ENCODE measurements at regions not wholly inside any gene's neighbourhood (a gene's known extent, or its start where the extent isn't known, plus 50 kb on each side); places are given as distances from the start of the nearest gene placed in this dataset.

DNA sequence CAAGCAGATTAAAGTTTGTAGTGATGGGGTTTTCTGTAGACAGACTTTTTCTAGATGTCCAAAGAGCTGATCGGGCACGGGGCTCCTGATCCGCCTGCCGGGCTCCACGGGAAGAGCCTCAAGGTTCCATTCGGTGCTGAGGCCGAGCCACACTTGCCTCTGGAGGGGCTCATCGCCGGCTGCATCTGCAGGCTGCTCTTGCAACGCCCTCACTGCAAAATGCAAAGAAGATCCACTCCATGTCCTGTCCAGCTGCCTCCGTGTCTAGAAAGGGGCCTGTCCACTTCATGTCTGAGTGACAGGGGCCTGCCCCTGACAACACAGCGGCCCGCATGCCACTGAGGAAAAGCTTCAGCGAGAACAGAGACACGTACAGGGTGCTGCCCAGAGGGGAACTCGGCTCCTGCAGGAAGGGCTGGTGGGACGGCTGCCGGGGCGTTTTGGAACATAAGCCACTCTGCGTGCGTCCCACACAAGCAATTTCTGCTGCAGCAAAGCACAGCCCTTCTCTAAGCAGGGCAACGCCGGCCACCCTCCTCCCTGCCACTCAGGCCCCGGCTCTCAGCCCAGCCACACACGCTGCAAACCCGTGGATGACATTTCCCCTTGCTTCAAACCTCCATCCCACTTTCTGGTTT, 53.6 kb upstream of the CTDP1 start:
- DNase-seq (no peak), ATAC-seq (no peak)
- ChIA-PET CTCF (interaction anchor here (1.2 kb wide), 1 partner anchor 51 kb away, joined by 4 read pairs; no protein-coding TSS in a partner anchor), POLR2A (no interaction called here)
- Mint-ChIP-seq H3K36me3 (ENCODE audit: low read depth) (no peaks in the 10 kb centered on the region), H3K4me3 (no peak overlapping the region), H3K9me3 (ENCODE audit: low read depth) (no peaks in the 10 kb centered on the region), H3K27ac (no peak overlapping the region), H3K27me3 (peaks cover 7% of the 10 kb centered on the region), H3K4me1 (peaks cover 10% of the 10 kb centered on the region)
- intact Hi-C loops (cut with DNase I, micrococcal nuclease): no loop called here

DNA sequence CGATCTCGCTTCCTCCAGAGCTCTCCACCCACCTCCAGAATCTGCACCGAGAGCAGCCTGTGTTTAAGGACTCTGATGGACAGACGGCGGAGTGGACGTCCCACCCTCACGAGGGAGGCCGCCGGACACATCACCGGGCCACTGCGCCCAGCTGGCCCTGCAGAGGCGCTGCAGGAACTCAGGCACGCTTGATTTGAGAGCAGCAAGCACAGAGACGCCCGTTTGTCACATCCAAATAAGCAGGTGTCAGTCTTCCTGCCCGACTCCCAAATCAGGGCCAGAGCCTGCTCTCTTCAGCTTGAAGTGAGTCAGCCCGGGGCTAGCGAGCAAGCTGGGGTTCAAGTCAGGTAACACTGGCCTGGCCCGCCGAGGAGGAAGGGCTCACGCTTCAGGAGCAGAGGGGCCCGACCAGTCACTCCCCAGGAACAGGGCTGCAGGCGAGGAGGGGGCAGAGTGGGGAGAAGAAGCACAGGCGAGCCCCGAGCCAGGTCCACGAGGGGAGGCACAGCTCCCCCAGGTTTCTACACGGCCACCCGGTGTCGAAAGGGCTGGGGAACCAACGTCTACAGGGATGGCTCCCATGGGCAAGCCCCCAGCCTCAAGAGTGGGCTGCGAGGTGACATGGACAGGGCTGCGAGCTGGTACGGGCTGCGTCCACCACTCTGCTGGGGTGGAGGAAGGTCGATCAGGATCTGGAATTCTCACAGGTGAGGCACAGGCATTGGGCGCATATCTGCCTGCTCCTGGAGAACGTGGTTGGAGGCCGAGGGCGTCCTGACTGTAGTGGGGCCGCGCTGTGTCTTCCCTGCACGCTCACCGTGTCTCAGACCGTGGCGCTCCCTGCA, 52.5 kb upstream of the CTDP1 start:
- Mint-ChIP-seq H3K4me3 (no peak overlapping the region), H3K27ac (no peak overlapping the region), H3K9me3 (ENCODE audit: low read depth) (no peaks in the 10 kb centered on the region), H3K36me3 (ENCODE audit: low read depth) (no peaks in the 10 kb centered on the region), H3K4me1 (peaks cover 11% of the 10 kb centered on the region), H3K27me3 (peaks cover 7% of the 10 kb centered on the region)
- ATAC-seq: no peak
- POLR2A ChIA-PET: no interaction called here
- CTCF ChIA-PET: interaction anchor here (1.0 kb wide), 1 partner anchor 16 kb away, joined by 4 read pairs; no protein-coding TSS in a partner anchor
- intact Hi-C loops (cut with DNase I, micrococcal nuclease): no loop called here
- no peak for DNase-seq

DNA sequence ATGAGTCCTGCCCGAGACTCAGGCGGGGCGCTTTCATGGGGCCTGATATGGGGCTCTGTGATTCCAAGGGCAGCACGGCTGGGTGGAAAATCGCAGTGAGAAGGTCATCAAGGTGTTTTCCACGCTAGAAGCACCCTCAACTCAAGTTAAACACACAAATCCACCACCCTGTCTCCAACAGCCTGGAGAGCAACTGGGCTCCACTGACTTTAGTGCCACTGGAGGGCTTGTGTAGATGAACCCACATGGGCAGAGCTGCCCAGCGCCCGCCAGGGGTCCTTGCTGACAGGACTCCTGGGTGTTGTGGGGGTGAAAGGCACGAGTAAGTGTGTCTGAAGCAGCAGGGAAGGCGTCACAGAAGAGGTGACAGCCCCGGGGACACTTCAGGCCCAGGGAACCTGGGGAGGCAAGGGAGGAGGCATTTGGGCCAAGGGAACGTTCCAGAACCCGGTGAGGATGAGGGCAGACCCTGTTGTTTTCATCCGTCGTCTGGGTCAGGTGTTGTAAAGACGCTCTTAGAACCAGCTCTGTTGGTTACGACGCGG, 51.8 kb upstream of the CTDP1 start:
- ChIA-PET CTCF (interaction anchor here (0.6 to 1.0 kb wide), 2 partner anchors 16 to 516 kb away, joined by 3 to 4 read pairs; no protein-coding TSS in a partner anchor), POLR2A (no interaction called here)
- intact Hi-C loops (cut with DNase I, micrococcal nuclease): no loop called here
- Mint-ChIP-seq H3K27me3 (peaks cover 7% of the 10 kb centered on the region), H3K4me1 (peaks cover 14% of the 10 kb centered on the region), H3K27ac (no peak overlapping the region), H3K36me3 (ENCODE audit: low read depth) (no peaks in the 10 kb centered on the region), H3K4me3 (no peak overlapping the region), H3K9me3 (ENCODE audit: low read depth) (no peaks in the 10 kb centered on the region)
- no peak for DNase-seq
- no peak for ATAC-seq

DNA sequence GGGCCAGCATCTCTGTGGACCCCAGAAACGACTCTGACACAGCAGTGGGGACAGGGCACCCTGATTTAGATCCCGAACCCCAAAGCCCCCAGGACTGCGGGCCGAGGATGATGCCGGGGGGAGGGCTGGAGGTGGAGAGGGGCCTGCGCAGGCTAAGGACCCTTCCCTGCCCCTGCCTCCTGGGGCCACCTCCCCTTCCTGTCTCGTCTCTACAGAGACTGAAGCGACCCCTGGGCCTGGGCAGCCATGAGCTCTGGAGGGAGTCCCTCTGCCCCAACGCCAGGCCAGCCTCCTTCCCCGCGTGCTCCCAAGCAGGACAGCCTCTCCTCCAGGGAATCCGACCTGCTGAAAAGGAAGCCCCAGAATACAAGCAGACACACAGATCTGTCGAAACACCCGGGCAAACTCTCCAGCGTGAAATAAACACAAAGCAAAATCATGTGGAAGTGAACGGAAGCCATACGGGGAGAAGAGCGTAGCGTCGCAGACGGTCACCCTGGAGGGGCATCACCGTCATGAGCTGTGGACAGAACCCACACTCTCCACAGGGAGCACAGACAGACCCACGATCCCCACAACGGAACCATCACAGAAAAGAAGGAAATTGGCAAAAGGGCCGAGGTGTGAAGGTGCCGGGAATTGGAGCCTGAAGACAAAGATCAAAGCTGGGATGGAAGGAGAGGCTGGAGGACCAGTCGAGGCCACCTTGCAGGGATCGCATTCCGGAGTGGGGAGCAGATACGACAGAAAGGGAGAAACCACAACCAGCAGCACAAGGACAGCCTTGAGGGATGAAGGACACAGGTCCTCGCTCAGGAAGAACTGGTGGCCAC, 51.0 kb upstream of the CTDP1 start:
- Mint-ChIP-seq H3K9me3 (ENCODE audit: low read depth) (peaks cover under 1% of the 10 kb centered on the region), H3K27ac (no peak overlapping the region), H3K4me3 (no peak overlapping the region), H3K27me3 (peaks cover 7% of the 10 kb centered on the region), H3K4me1 (peaks cover 14% of the 10 kb centered on the region), H3K36me3 (ENCODE audit: low read depth) (no peaks in the 10 kb centered on the region)
- no peak for DNase-seq
- intact Hi-C loops (cut with DNase I, micrococcal nuclease): no loop called here
- CTCF ChIA-PET: interaction anchor here (0.6 to 1.0 kb wide), 3 partner anchors 15 to 1190 kb away, joined by 3 to 4 read pairs (median 3); no protein-coding TSS in a partner anchor
- POLR2A ChIA-PET: no interaction called here
- ATAC-seq: no peak

- Mint-ChIP-seq H3K4me1 (peaks cover 14% of the 10 kb centered on the region), H3K4me3 (no peak overlapping the region), H3K36me3 (ENCODE audit: low read depth) (no peaks in the 10 kb centered on the region), H3K27ac (no peak overlapping the region), H3K27me3 (peaks cover 7% of the 10 kb centered on the region), H3K9me3 (ENCODE audit: low read depth) (peaks cover 4% of the 10 kb centered on the region)
- intact Hi-C loops (cut with DNase I, micrococcal nuclease): no loop called here
- ATAC-seq: no peak
- no peak for DNase-seq
- ChIA-PET POLR2A (no interaction called here), CTCF (interaction anchor here (0.6 kb wide), 1 partner anchor 1190 kb away, joined by 3 read pairs; no protein-coding TSS in a partner anchor)
Measured at GRCh38 chr18:79629249-79629558, 50.4 kb upstream of the CTDP1 start.

DNA sequence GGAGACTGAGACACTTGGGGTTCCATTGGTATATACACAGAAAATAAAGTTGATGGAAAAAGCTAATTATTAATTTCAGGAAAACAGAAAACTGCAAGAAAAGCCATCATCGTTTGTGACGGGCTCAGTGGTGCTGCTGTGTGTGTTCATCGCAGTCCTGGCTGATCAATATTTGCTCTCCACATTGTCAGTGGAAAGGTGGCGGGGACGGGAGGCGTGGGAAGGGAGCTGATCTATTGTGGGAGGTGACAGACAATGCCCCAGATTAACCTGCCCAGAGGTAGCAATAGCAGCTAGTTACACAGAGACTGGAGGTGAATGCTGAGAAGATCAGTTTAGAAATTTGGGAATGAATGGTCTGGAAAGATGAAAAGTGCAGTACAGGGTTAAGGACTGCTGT, 50.0 kb upstream of the CTDP1 start:
- H3K4me1 Mint-ChIP-seq: peaks cover 10% of the 10 kb centered on the region
- peaks cover 4% of the 10 kb centered on the region for H3K27me3 Mint-ChIP-seq
- H3K36me3 Mint-ChIP-seq (ENCODE audit: low read depth): no peaks in the 10 kb centered on the region
- DNase-seq (no peak), ATAC-seq (no peak)
- peaks cover 4% of the 10 kb centered on the region for H3K9me3 Mint-ChIP-seq (ENCODE audit: low read depth)
- POLR2A ChIA-PET: no interaction called here
- CTCF ChIA-PET: no interaction called here
- no peak overlapping the region for H3K4me3 Mint-ChIP-seq
- intact Hi-C loops (cut with DNase I, micrococcal nuclease): no loop called here
- H3K27ac Mint-ChIP-seq: no peak overlapping the region
